ENCODE measurements at regions not wholly inside any gene's neighbourhood (a gene's known extent, or its start where the extent isn't known, plus 50 kb on each side); places are given as distances from the start of the nearest gene placed in this dataset.
A peak's percentile ranks its signal among the peaks of the same experiment; 100 is the strongest.

GRCh38 chr21:15520811-15521643 lies 208.8 kb upstream of the USP25 start:
- Histone ChIP-seq H3K36me3 (ENCODE audit: control insufficient read depth in 2 of 2, insufficient read depth in 2 of 2, low read length in 1 of 2) (no peaks in the 10 kb centered on the region), H3K4me1 (ENCODE audit: control insufficient read depth in 2 of 2, insufficient read depth in 2 of 2, low read length in 2 of 2) (peaks cover 3 to 4% of the 10 kb centered on the region in 2 donors), H3K27me3 (ENCODE audit: control insufficient read depth in 2 of 2, insufficient read depth in 1 of 2, low read length in 1 of 2) (no peaks in the 10 kb centered on the region), H3K4me3 (ENCODE audit: low read length in 2 of 2) (no peak overlapping the region), H3K9me3 (ENCODE audit: control insufficient read depth in 2 of 2, insufficient read depth in 1 of 2, low read length in 1 of 2) (peaks cover 1 to 12% of the 10 kb centered on the region in 2 donors), H3K27ac (ENCODE audit: low read depth in 1 of 2, low read length in 1 of 2) (peak overlapping the region in 1 of 2 donors; percentile 25)
- 96% methylated on average over 4 of the region's 4 CpGs for WGBS
- peak in 2 of 9 donors; percentile 15 to 44 for DNase-seq (ENCODE audit: low read depth in 6 of 9, low spot score in 9 of 9)

GRCh38 chr21:15521644-15522001 lies 208.2 kb upstream of the USP25 start:
- Histone ChIP-seq H3K4me1 (ENCODE audit: control insufficient read depth in 2 of 2, insufficient read depth in 2 of 2, low read length in 2 of 2) (peaks cover 3 to 4% of the 10 kb centered on the region in 2 donors), H3K27me3 (ENCODE audit: control insufficient read depth in 2 of 2, insufficient read depth in 1 of 2, low read length in 1 of 2) (no peaks in the 10 kb centered on the region), H3K9me3 (ENCODE audit: control insufficient read depth in 2 of 2, insufficient read depth in 1 of 2, low read length in 1 of 2) (peaks cover 1 to 12% of the 10 kb centered on the region in 2 donors), H3K4me3 (ENCODE audit: low read length in 2 of 2) (no peak overlapping the region), H3K27ac (ENCODE audit: low read depth in 1 of 2, low read length in 1 of 2) (no peak overlapping the region), H3K36me3 (ENCODE audit: control insufficient read depth in 2 of 2, insufficient read depth in 2 of 2, low read length in 1 of 2) (no peaks in the 10 kb centered on the region)
- 99% methylated on average over 5 of the region's 5 CpGs for WGBS
- no peak for DNase-seq (ENCODE audit: low read depth in 6 of 9, low spot score in 9 of 9)

DNA sequence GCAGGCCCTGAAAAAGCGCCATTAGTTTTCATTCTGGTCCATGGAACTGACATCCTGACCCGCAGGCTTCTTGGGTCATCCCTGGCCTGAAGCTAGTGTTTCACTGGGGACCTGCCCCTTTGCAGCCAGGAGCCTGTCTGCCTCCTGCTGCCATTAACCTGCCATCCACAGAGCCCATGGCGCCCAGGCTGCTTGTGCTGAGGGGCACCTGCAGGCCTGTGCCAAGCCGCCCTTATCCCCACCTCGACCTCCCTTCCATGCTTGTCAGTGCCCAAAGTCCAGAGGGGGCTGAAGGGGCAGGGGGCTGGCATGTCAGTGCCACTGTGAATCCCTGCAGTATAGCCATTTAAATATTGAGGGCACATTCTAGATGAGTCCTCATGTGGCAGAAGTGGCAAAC lies 207.6 kb upstream of the USP25 start:
- no peak for DNase-seq (ENCODE audit: low read depth in 6 of 9, low spot score in 9 of 9)
- WGBS = 95% methylated on average over 5 of the region's 5 CpGs
- Histone ChIP-seq H3K27ac (ENCODE audit: low read depth in 1 of 2, low read length in 1 of 2) (no peak overlapping the region), H3K36me3 (ENCODE audit: control insufficient read depth in 2 of 2, insufficient read depth in 2 of 2, low read length in 1 of 2) (no peaks in the 10 kb centered on the region), H3K4me3 (ENCODE audit: low read length in 2 of 2) (no peak overlapping the region), H3K27me3 (ENCODE audit: control insufficient read depth in 2 of 2, insufficient read depth in 1 of 2, low read length in 1 of 2) (no peaks in the 10 kb centered on the region), H3K4me1 (ENCODE audit: control insufficient read depth in 2 of 2, insufficient read depth in 2 of 2, low read length in 2 of 2) (peaks cover 3 to 4% of the 10 kb centered on the region in 2 donors), H3K9me3 (ENCODE audit: control insufficient read depth in 2 of 2, insufficient read depth in 1 of 2, low read length in 1 of 2) (peaks cover 1 to 12% of the 10 kb centered on the region in 2 donors)

- H3K4me3 ChIP-seq (ENCODE audit: low read length in 2 of 2) = no peak overlapping the region
- H3K36me3 ChIP-seq (ENCODE audit: control insufficient read depth in 2 of 2, insufficient read depth in 2 of 2, low read length in 1 of 2) = no peaks in the 10 kb centered on the region
- H3K27me3 ChIP-seq (ENCODE audit: control insufficient read depth in 2 of 2, insufficient read depth in 1 of 2, low read length in 1 of 2) = no peaks in the 10 kb centered on the region
- H3K4me1 ChIP-seq (ENCODE audit: control insufficient read depth in 2 of 2, insufficient read depth in 2 of 2, low read length in 2 of 2) = peaks cover 3 to 4% of the 10 kb centered on the region in 2 donors
- DNase-seq (ENCODE audit: low read depth in 6 of 9, low spot score in 9 of 9) = no peak
- H3K27ac ChIP-seq (ENCODE audit: low read depth in 1 of 2, low read length in 1 of 2) = no peak overlapping the region
- H3K9me3 ChIP-seq (ENCODE audit: control insufficient read depth in 2 of 2, insufficient read depth in 1 of 2, low read length in 1 of 2) = peaks cover 1 to 12% of the 10 kb centered on the region in 2 donors
These were observed 204.9 kb upstream of the USP25 start for GRCh38 chr21:15524855-15525254.

GRCh38 chr21:15526798-15527197 lies 203.0 kb upstream of the USP25 start:
- H3K36me3 ChIP-seq (ENCODE audit: control insufficient read depth in 2 of 2, insufficient read depth in 2 of 2, low read length in 1 of 2) = no peaks in the 10 kb centered on the region
- H3K27ac ChIP-seq (ENCODE audit: low read depth in 1 of 2, low read length in 1 of 2) = no peak overlapping the region
- H3K9me3 ChIP-seq (ENCODE audit: control insufficient read depth in 2 of 2, insufficient read depth in 1 of 2, low read length in 1 of 2) = peaks cover 0 to 5% of the 10 kb centered on the region in 2 donors
- H3K4me3 ChIP-seq (ENCODE audit: low read length in 2 of 2) = no peak overlapping the region
- H3K27me3 ChIP-seq (ENCODE audit: control insufficient read depth in 2 of 2, insufficient read depth in 1 of 2, low read length in 1 of 2) = no peaks in the 10 kb centered on the region
- no peaks in the 10 kb centered on the region for H3K4me1 ChIP-seq (ENCODE audit: control insufficient read depth in 2 of 2, insufficient read depth in 2 of 2, low read length in 2 of 2)
- no peak for DNase-seq (ENCODE audit: low read depth in 6 of 9, low spot score in 9 of 9)
- WGBS = 10% methylated on average over 2 of the region's 2 CpGs

- 68% methylated on average over 2 of the region's 2 CpGs for WGBS
- no peaks in the 10 kb centered on the region for H3K9me3 ChIP-seq (ENCODE audit: control insufficient read depth in 2 of 2, insufficient read depth in 1 of 2, low read length in 1 of 2)
- no peaks in the 10 kb centered on the region for H3K27me3 ChIP-seq (ENCODE audit: control insufficient read depth in 2 of 2, insufficient read depth in 1 of 2, low read length in 1 of 2)
- DNase-seq (ENCODE audit: low read depth in 6 of 9, low spot score in 9 of 9) = no peak
- no peak overlapping the region for H3K27ac ChIP-seq (ENCODE audit: low read depth in 1 of 2, low read length in 1 of 2)
- no peak overlapping the region for H3K4me3 ChIP-seq (ENCODE audit: low read length in 2 of 2)
- H3K36me3 ChIP-seq (ENCODE audit: control insufficient read depth in 2 of 2, insufficient read depth in 2 of 2, low read length in 1 of 2) = no peaks in the 10 kb centered on the region
- no peaks in the 10 kb centered on the region for H3K4me1 ChIP-seq (ENCODE audit: control insufficient read depth in 2 of 2, insufficient read depth in 2 of 2, low read length in 2 of 2)
These were observed 201.4 kb upstream of the USP25 start for GRCh38 chr21:15528346-15528745.

GRCh38 chr21:15531986-15532385 lies 197.8 kb upstream of the USP25 start:
- H3K27me3 ChIP-seq (ENCODE audit: control insufficient read depth in 2 of 2, insufficient read depth in 1 of 2, low read length in 1 of 2) = no peaks in the 10 kb centered on the region
- H3K9me3 ChIP-seq (ENCODE audit: control insufficient read depth in 2 of 2, insufficient read depth in 1 of 2, low read length in 1 of 2) = no peaks in the 10 kb centered on the region
- no peak for DNase-seq (ENCODE audit: low read depth in 6 of 9, low spot score in 9 of 9)
- no peak overlapping the region for H3K27ac ChIP-seq (ENCODE audit: low read depth in 1 of 2, low read length in 1 of 2)
- 97% methylated on average over 3 of the region's 3 CpGs for WGBS
- H3K36me3 ChIP-seq (ENCODE audit: control insufficient read depth in 2 of 2, insufficient read depth in 2 of 2, low read length in 1 of 2) = no peaks in the 10 kb centered on the region
- H3K4me1 ChIP-seq (ENCODE audit: control insufficient read depth in 2 of 2, insufficient read depth in 2 of 2, low read length in 2 of 2) = no peaks in the 10 kb centered on the region
- no peak overlapping the region for H3K4me3 ChIP-seq (ENCODE audit: low read length in 2 of 2)

GRCh38 chr21:15533618-15534017 lies 196.2 kb upstream of the USP25 start:
- no peaks in the 10 kb centered on the region for H3K27me3 ChIP-seq (ENCODE audit: control insufficient read depth in 2 of 2, insufficient read depth in 1 of 2, low read length in 1 of 2)
- no peak overlapping the region for H3K27ac ChIP-seq (ENCODE audit: low read depth in 1 of 2, low read length in 1 of 2)
- DNase-seq (ENCODE audit: low read depth in 6 of 9, low spot score in 9 of 9) = no peak
- H3K36me3 ChIP-seq (ENCODE audit: control insufficient read depth in 2 of 2, insufficient read depth in 2 of 2, low read length in 1 of 2) = no peaks in the 10 kb centered on the region
- H3K9me3 ChIP-seq (ENCODE audit: control insufficient read depth in 2 of 2, insufficient read depth in 1 of 2, low read length in 1 of 2) = no peaks in the 10 kb centered on the region
- H3K4me3 ChIP-seq (ENCODE audit: low read length in 2 of 2) = no peak overlapping the region
- 97% methylated on average over 4 of the region's 4 CpGs for WGBS
- H3K4me1 ChIP-seq (ENCODE audit: control insufficient read depth in 2 of 2, insufficient read depth in 2 of 2, low read length in 2 of 2) = no peaks in the 10 kb centered on the region

GRCh38 chr21:15534450-15534886 lies 195.3 kb upstream of the USP25 start:
- Histone ChIP-seq H3K27me3 (ENCODE audit: control insufficient read depth in 2 of 2, insufficient read depth in 1 of 2, low read length in 1 of 2) (no peaks in the 10 kb centered on the region), H3K4me3 (ENCODE audit: low read length in 2 of 2) (no peak overlapping the region), H3K4me1 (ENCODE audit: control insufficient read depth in 2 of 2, insufficient read depth in 2 of 2, low read length in 2 of 2) (no peaks in the 10 kb centered on the region), H3K9me3 (ENCODE audit: control insufficient read depth in 2 of 2, insufficient read depth in 1 of 2, low read length in 1 of 2) (no peaks in the 10 kb centered on the region), H3K36me3 (ENCODE audit: control insufficient read depth in 2 of 2, insufficient read depth in 2 of 2, low read length in 1 of 2) (no peaks in the 10 kb centered on the region), H3K27ac (ENCODE audit: low read depth in 1 of 2, low read length in 1 of 2) (peak overlapping the region; percentile 20 to 67)
- DNase-seq (ENCODE audit: low read depth in 6 of 9, low spot score in 9 of 9) = peak in 2 of 9 donors; percentile 21 to 45
- WGBS = 41% methylated on average over 4 of the region's 4 CpGs

Measured in thymus (tissue), 11 donors.